ENCODE measurements at regions not wholly inside any gene's neighbourhood (a gene's known extent, or its start where the extent isn't known, plus 50 kb on each side); places are given as distances from the start of the nearest gene placed in this dataset.

- no peak for TF ChIP-seq CTCF (conservative IDR thresholded peaks at IDR 0.05; ENCODE audit: low read depth, low read length)
- TF ChIP-seq EZH2 (IDR thresholded peaks at IDR 0.05; ENCODE audit: low read length, unreplicated experiment), result no peak
- no peak for TF ChIP-seq EZH2phosphoT487 (IDR thresholded peaks at IDR 0.05; ENCODE audit: borderline replicate concordance, low read length)
Measured at GRCh38 chr6:86487660-86488221, 449.6 kb upstream of the HTR1E start.

Data from PC-3 (cell line).